ENCODE measurements at regions not wholly inside any gene's neighbourhood (a gene's known extent, or its start where the extent isn't known, plus 50 kb on each side); places are given as distances from the start of the nearest gene placed in this dataset.
"Not testable (repeated sequence)": the region's sequence is repeated elsewhere in the genome, so short reads cannot be mapped to it uniquely, and the experiment has no call there.

- DNase-seq, result no peak
Measured at GRCh38 chr16:51276336-51276735, 125.3 kb upstream of the SALL1 start.

GRCh38 chr16:51272420-51272819 is 121.3 kb upstream of the SALL1 start:
- no peak for DNase-seq

GRCh38 chr16:51271156-51271701 is 120.2 kb upstream of the SALL1 start:
- no peak for DNase-seq

- DNase-seq, result no peak
Measured at GRCh38 chr16:51268237-51268636, 117.2 kb upstream of the SALL1 start.

GRCh38 chr16:51267681-51268080 is 116.6 kb upstream of the SALL1 start:
- no peak for DNase-seq

- DNase-seq, result no peak
Measured at GRCh38 chr16:51262428-51262827, 111.4 kb upstream of the SALL1 start.

- no peak for DNase-seq
Measured at GRCh38 chr16:51261919-51262318, 110.8 kb upstream of the SALL1 start.

- no peak for DNase-seq
Measured at GRCh38 chr16:51255349-51255972, 104.4 kb upstream of the SALL1 start.

- DNase-seq, result not testable (repeated sequence)
Measured at GRCh38 chr16:51254390-51254789, 103.3 kb upstream of the SALL1 start.

GRCh38 chr16:51248217-51248616 is 97.1 kb upstream of the SALL1 start:
- no peak for DNase-seq

- no peak for DNase-seq
Measured at GRCh38 chr16:51245658-51245995, 94.6 kb upstream of the SALL1 start.

GRCh38 chr16:51244887-51245657 is 94.0 kb upstream of the SALL1 start:
- no peak for DNase-seq

- no peak for DNase-seq
Measured at GRCh38 chr16:51243936-51244436, 92.9 kb upstream of the SALL1 start.

- no peak for DNase-seq
Measured at GRCh38 chr16:51242296-51242994, 91.4 kb upstream of the SALL1 start.

GRCh38 chr16:51239196-51239595 is 88.1 kb upstream of the SALL1 start:
- DNase-seq, result no peak

GRCh38 chr16:51237861-51238378 is 86.8 kb upstream of the SALL1 start:
- no peak for DNase-seq

- no peak for DNase-seq
Measured at GRCh38 chr16:51237207-51237606, 86.1 kb upstream of the SALL1 start.

- DNase-seq, result no peak
Measured at GRCh38 chr16:51236583-51236982, 85.5 kb upstream of the SALL1 start.

- no peak for DNase-seq
Measured at GRCh38 chr16:51231702-51232101, 80.6 kb upstream of the SALL1 start.

GRCh38 chr16:51230035-51230434 is 79.0 kb upstream of the SALL1 start:
- DNase-seq, result not testable (repeated sequence)

- DNase-seq, result no peak
Measured at GRCh38 chr16:51228097-51228659, 77.1 kb upstream of the SALL1 start.

- DNase-seq, result no peak
Measured at GRCh38 chr16:51225878-51226277, 74.8 kb upstream of the SALL1 start.

GRCh38 chr16:51224317-51224716 is 73.2 kb upstream of the SALL1 start:
- no peak for DNase-seq
